ENCODE measurements at regions not wholly inside any gene's neighbourhood (a gene's known extent, or its start where the extent isn't known, plus 50 kb on each side); places are given as distances from the start of the nearest gene placed in this dataset.

GRCh38 chr9:102778746-102779145 is 216.4 kb upstream of the CYLC2 start:
- DNase-seq (no peak), ATAC-seq (no peak)
- intact Hi-C loops (cut with DNase I) = no loop called here
- Histone ChIP-seq H3K27me3 (ENCODE audit: low read depth) (no peaks in the 10 kb centered on the region), H3K9me3 (no peaks in the 10 kb centered on the region), H3K27ac (no peak overlapping the region), H3K4me1 (no peaks in the 10 kb centered on the region), H3K4me3 (no peak overlapping the region), H3K36me3 (no peaks in the 10 kb centered on the region)
- no peak for TF ChIP-seq CTCF (IDR thresholded peaks at IDR 0.05)

- DNase-seq = no peak
- H3K4me3 ChIP-seq = no peak overlapping the region
- no peak for TF ChIP-seq CTCF (IDR thresholded peaks at IDR 0.05)
- intact Hi-C loops (cut with DNase I) = no loop called here
- H3K9me3 ChIP-seq = no peaks in the 10 kb centered on the region
- H3K36me3 ChIP-seq = no peaks in the 10 kb centered on the region
- ATAC-seq = no peak
- H3K4me1 ChIP-seq = no peaks in the 10 kb centered on the region
- H3K27me3 ChIP-seq (ENCODE audit: low read depth) = no peaks in the 10 kb centered on the region
- H3K27ac ChIP-seq = no peak overlapping the region
Observed at GRCh38 chr9:102770704-102771103, 224.4 kb upstream of the CYLC2 start.

GRCh38 chr9:102769307-102769706 is 225.8 kb upstream of the CYLC2 start:
- Histone ChIP-seq H3K4me3 (no peak overlapping the region), H3K36me3 (no peaks in the 10 kb centered on the region)
- no peak for ATAC-seq

GRCh38 chr9:102768002-102768401 is 227.1 kb upstream of the CYLC2 start:
- H3K9me3 ChIP-seq = no peaks in the 10 kb centered on the region
- TF ChIP-seq CTCF (IDR thresholded peaks at IDR 0.05) = no peak
- no peaks in the 10 kb centered on the region for H3K4me1 ChIP-seq
- H3K27me3 ChIP-seq (ENCODE audit: low read depth) = no peaks in the 10 kb centered on the region
- no peak overlapping the region for H3K4me3 ChIP-seq
- no peak overlapping the region for H3K27ac ChIP-seq
- ATAC-seq (no peak), DNase-seq (no peak)
- intact Hi-C loops (cut with DNase I) = no loop called here
- H3K36me3 ChIP-seq = no peaks in the 10 kb centered on the region

More at GRCh38 chr9:102769307-102769706, 225.8 kb upstream of the CYLC2 start:
- Histone ChIP-seq H3K4me1 (no peaks in the 10 kb centered on the region), H3K9me3 (no peaks in the 10 kb centered on the region), H3K27ac (no peak overlapping the region), H3K27me3 (ENCODE audit: low read depth) (no peaks in the 10 kb centered on the region)
- TF ChIP-seq CTCF (IDR thresholded peaks at IDR 0.05) = no peak
- no peak for DNase-seq
- intact Hi-C loops (cut with DNase I) = no loop called here

GRCh38 chr9:102767076-102767475 is 228.1 kb upstream of the CYLC2 start:
- H3K36me3 ChIP-seq = no peaks in the 10 kb centered on the region
- intact Hi-C loops (cut with DNase I) = no loop called here
- H3K9me3 ChIP-seq = no peaks in the 10 kb centered on the region
- H3K27ac ChIP-seq = no peak overlapping the region
- no peak for TF ChIP-seq CTCF (IDR thresholded peaks at IDR 0.05)
- H3K4me1 ChIP-seq = no peaks in the 10 kb centered on the region
- DNase-seq (no peak), ATAC-seq (no peak)
- no peak overlapping the region for H3K4me3 ChIP-seq
- H3K27me3 ChIP-seq (ENCODE audit: low read depth) = no peaks in the 10 kb centered on the region

GRCh38 chr9:102740578-102740977 is 254.6 kb upstream of the CYLC2 start:
- no peaks in the 10 kb centered on the region for H3K27me3 ChIP-seq (ENCODE audit: low read depth)
- H3K4me3 ChIP-seq = no peak overlapping the region
- no peaks in the 10 kb centered on the region for H3K36me3 ChIP-seq
- DNase-seq = no peak
- no peaks in the 10 kb centered on the region for H3K9me3 ChIP-seq
- no peak overlapping the region for H3K27ac ChIP-seq
- TF ChIP-seq CTCF (IDR thresholded peaks at IDR 0.05) = no peak
- intact Hi-C loops (cut with DNase I) = no loop called here
- no peak for ATAC-seq
- H3K4me1 ChIP-seq = no peaks in the 10 kb centered on the region
